HG02870 (cell line): ENCODE measurements at regions not wholly inside any gene's neighbourhood (a gene's known extent, or its start where the extent isn't known, plus 50 kb on each side); places are given as distances from the start of the nearest gene placed in this dataset.
"Not testable (repeated sequence)": the region's sequence is repeated elsewhere in the genome, so short reads cannot be mapped to it uniquely, and the experiment has no call there.

Experiments used
- ATAC-seq: cut with Tn5 transposase; IDR thresholded peaks from one replicate; pipeline ENCODE4 v1.9.1; 2021; ENCODE audit warnings: mild to moderate bottlenecking, moderate library complexity; ENCODE audit not compliant: unreplicated experiment

DNA sequence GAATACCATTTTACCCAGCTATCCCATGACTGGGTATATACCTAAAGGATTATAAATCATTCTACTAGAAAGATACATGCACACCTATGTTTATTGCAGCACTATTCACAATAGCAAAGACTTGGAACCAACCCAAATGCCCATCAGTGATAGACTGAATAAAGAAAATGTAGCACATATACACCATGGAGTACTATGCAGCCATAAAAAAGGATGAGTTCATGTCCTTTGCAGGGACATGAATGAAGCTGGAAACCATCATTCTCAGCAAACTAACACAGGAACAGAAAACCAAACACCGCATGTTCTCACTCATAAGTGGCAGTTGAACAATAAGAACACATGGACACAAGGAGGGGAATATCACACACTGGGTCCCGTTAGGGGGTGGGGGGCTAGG lies 191.9 kb upstream of the POU5F2 start:
- ATAC-seq = not testable (repeated sequence)

DNA sequence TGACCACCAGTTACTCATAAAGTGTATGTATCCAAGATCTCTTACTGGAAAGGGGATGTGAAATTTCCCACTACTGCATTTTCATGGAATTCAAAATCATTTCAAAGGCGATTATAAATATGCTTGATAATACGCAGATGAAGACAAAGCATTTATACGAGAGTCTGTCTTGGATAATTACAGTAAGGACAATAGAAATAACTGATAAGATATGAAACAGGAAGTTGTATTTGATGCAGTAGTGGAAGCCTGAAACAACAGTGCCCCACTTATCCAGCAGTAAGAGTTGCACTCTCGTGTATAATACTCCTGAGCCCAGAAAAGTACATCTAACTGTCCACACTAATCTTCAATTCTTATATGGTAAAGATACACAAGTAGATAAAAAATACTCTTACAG lies 188.7 kb upstream of the POU5F2 start:
- no peak for ATAC-seq

DNA sequence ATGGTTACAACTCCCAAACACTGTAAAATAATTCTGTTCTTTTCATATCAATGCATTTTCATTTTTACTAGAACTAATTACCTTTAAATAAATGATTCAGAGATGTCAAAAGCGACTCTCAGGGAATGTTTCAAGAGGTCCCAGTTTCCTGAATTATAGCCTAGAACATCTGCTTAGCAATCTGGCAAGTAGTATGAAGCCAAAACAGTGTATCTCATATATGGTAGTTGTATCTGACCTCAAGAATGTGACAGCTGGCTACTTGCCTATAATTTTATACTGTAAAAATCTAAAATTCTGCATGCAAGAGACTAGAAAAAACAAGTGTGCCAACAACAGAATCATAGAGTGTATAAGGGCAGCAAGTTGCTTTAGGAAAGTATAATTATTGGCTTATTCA lies 187.7 kb upstream of the POU5F2 start:
- no peak for ATAC-seq

DNA sequence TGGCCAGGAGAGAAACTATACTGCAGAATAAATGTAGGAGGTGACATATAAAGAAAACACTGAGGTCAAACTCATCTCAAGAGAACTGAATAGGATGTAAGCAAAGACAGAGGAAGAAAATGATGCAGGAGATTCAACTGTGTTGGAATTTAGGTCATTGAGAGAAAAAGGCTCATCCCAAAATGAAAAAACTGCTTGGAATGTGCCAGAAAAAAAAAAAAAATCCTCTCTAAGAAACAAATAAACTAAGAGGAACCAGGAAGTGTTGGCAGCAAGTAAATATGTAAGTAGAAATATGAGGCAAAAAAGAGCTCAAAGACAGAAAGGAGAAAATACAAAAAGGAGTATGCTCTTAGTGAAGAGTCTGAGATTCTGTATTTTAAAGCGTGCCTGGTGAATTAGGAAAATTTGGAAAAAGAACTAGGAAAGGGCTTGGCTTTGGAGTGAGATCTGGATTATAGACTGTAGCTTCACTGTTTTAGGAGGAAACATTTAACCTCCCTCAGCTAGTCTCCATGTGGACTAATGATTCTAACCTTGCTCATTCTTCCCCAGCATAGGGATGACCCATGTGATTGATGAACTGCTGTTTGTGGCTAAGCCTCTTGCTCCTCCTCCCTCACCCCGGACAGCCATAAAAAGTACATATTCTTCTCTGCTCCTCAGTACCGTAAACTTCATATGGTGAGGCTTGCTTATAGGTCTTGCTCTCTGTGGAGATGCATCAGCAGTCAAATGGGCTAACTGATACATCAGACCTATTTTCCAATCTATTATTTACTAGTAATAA lies 185.6 kb upstream of the POU5F2 start:
- ATAC-seq = no peak

DNA sequence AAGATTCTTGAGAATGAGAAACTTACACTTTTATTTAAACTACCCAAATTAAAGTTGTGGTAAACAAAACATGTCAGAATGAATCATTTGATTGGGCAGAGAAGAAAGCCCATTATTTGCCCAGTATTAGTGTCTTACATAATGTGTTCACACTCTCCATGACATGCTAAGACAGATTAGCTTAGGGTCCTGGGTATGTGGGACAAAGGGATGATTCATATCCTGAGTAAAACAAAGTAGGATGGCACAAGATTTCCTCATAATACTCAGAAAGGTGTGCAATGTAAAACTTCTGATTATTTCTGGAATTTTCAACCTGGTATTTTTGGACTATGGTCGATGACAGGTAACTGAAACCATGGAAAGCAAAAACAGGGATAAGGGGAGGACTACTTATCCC lies 183.9 kb upstream of the POU5F2 start:
- no peak for ATAC-seq

DNA sequence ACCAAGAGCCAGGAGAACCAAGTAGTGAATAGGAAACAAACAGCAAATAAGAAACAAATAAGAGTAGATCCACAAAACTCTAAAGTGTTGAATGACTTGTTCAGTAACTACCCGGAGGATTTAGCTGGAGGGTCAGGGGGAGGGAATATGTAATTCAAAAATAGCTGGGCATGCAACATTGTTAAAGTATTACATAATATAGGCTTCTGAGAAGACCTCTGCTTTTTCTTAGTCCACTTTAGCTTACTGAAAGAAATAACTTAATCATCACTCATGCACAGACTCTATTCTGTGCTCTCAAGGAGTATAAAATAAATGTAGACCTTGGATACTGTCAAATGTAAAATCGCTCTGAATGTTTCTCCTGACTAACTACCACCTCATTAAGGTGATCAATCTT lies 183.2 kb upstream of the POU5F2 start:
- no peak for ATAC-seq

DNA sequence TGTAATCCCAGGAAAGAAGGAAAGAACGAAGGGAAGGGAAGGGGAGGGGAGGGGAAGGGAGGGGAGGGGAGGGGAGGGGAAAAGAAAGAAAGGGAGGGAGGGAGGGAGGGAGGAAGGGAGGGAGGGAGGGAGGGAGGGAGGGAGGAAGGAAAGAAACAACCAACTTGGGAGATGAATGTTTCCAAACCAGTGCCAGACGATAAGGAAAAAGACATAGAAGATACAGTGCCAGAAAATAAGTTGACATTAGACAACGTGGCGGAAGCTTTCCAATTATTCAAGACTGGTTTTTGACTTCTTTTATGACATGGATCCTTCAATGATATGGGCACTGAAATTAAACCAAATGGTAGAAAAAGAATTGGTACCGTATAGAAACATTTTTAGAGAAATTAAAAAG lies 181.2 kb upstream of the POU5F2 start:
- ATAC-seq = no peak

DNA sequence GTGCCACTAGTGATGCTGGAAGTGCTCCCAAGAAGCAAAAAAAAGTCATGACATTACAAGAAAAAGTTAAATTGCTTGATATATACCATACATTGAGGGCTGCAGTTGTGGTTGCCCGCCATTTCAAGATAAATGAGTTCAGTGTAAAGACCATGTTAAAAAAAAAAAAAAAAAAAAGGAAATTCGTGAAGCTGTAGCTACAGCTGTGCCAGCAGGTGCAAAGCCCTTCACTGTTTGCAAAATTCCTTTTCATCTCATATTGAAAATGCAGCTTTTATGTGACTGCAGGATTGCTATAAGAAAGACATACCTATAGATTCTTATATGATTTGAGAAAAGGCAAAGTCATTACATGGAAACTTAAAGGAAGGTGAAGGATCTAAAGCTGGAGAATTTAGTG lies 179.6 kb upstream of the POU5F2 start:
- no peak for ATAC-seq

DNA sequence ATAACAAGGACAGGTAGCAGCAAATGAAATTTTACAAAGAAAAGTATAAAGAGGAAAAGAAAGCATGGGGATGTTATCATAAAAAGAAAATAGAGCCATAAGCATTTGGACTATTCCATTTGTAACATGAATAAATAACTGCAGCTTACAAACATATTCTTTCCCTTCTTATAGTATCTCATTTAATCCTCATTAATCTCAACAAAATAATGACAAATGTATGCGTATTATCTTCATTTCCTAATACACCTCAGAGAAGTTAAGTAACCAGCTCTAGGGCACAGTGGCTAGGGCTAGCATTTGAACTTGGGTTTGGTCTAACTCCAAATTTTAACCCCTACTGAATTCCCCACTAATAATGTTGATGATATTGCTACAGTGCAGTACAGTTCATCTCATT lies 175.5 kb upstream of the POU5F2 start:
- no peak for ATAC-seq

DNA sequence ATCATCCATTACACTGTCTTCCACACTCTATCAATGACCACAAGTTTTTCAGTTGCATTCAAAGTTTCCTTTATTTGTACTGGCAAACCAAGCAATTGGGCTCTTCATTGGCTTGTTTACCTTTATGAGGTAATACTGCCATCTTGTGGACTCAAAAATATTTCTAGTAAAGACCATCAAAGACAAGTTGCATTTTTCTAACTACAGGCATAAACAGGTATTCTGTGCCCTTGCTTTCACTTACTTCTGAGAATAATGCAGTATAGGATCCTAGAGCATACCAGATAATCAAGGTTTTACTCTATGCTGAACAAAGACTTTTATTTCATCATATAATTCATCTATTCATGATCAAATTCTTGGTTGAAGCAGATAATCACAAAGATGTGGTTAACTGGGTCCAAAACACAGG lies 173.7 kb upstream of the POU5F2 start:
- ATAC-seq = peak; percentile 63

DNA sequence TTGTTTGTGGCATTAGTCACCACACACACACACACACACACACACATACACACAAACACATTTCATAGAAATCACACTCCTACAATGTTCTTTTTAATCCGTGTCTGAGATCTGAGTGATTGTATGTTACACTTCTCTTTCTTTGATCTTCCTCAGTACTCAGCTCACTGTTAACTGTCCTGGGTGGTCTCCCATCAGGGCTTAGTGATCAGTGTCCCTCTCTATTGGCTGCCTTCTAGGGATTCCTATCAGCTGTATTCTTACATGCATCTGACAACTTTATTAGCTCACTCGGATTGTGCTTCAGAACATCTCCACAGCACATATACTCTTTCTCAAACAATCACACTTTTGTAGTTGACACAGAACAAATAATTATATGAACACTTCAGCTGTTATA lies 170.2 kb upstream of the POU5F2 start:
- no peak for ATAC-seq

DNA sequence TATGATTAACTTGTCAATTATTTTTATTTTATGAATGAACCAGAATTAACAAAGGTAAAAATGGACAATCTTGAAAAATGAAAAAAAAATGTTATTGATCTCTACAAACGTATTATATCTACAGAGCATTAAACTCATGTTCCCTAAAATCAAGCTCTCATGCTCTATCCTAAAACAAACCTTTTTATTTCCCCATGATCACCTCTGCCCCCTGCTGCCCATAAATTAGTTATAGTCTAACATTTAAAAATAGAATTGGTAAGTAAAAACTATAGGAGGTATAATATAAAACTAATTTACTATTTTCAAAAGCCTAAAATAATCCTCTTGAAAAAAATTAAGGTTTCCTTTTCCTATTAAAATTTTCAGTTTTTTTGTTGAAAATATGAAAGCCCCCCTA lies 168.0 kb upstream of the POU5F2 start:
- no peak for ATAC-seq

DNA sequence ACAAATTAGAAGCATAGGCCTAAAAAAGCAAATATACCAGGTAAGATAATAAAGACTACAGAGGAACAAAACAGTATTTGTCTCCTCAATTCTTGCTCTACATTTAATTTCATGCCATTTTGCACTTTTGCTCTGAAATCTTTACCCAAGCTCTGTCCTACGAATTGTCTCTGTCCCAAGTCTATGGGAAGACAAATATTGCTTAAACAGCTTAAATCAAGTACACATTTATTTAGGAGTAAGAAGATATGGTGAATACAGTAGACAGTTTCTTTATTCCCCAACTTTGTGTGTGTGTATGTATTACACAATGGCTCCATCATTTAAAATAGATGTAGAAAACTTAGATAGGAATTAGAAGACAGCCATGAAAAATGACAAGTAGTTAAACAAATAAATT lies 163.5 kb upstream of the POU5F2 start:
- ATAC-seq = no peak

DNA sequence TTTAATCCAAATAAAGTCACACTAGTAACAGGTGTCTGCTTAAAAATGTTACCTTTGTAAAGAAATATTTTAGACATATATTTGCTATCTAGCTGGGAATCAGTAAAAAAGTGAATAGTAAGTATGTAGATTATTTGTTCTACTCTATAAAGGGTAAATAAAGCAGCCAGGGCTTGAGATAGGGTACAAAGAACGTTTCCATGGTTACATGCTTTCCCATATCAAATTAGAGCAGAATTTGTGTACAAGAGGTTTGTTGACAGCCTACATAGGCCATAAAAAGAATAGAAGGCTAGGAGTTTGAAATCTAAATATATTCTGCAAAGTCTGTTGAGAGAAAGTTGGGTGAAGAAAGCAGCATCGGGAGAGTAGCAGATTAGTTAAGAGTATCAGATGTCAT lies 160.9 kb upstream of the POU5F2 start:
- ATAC-seq = no peak

DNA sequence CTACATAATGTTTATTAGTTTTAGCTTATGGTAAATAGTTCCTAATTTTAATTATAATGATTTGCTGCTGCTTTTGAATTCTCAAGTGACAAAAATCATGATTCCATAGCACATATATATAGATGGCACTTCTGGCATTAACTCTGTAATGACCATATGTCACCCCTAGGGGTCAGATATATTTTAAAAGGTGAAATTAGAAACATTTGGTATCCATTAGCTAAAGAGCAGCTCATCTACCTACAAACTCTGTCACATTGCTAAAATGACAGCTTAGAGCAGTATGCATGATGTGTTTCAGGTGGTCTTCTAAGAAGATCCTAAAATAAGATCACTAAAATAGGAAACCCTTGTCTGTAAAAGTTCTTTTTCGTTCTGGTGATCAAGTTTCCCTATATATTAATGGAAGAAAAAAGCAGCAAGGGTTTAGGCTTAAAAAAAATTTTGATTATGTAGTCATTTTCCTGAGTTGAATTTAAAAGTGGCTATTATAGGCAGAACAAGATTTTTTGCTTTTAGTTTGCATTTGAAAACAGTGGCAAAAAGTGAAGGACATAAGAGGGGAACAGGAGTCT lies 157.7 kb upstream of the POU5F2 start:
- peak; percentile 59 for ATAC-seq

DNA sequence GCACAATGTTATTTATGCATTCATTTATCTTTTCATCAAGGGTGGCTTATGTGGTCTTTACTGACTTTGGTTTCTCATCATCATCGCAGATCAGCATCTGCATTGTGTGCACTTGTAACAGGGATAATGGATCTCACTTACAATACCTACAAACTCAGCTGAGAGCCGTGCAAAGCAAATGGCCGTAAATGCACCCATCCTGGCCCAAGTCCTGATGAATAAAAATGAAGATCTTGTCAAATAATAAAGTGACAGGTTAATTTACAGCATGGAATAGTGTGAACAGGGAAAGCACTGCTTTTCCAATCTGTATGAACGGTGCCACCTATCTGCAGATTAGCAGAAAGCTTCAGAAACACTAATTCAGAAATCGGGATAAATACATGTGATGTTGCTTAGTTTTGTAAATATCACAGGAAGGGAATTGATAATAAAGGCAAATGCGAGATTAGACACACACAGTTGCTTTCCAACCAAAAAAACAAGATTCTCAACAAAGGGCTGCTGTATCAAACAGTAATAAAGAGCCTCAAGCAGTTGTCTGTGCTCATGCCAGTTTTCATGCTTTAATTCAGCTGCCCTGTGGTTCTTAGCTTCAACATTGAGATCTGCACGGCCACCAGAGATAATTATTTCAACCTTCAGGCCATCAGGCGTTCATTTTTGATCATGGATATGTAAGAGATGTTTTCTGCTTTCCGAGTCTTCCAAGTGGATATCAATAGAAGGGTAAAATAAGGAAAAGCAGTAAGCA lies 153.4 kb upstream of the POU5F2 start:
- ATAC-seq = no peak

DNA sequence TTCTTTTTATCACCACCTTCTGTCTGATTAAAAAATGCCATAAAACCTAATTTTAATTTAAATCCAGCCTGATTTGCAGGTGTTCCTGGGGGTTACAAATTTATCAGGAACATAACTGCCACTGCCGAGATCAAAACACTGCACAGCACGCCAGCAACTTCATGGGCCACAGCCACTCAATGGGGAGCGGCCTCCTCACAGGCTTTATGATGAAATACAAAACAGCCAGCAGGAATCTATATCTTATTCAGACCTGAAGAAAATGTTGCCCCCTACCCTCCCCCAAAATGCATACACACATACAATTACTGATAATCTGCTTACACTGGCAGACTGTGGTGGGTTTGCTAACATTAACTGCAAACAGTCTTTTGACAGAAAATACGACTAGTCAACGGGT lies 151.7 kb upstream of the POU5F2 start:
- ATAC-seq = no peak

DNA sequence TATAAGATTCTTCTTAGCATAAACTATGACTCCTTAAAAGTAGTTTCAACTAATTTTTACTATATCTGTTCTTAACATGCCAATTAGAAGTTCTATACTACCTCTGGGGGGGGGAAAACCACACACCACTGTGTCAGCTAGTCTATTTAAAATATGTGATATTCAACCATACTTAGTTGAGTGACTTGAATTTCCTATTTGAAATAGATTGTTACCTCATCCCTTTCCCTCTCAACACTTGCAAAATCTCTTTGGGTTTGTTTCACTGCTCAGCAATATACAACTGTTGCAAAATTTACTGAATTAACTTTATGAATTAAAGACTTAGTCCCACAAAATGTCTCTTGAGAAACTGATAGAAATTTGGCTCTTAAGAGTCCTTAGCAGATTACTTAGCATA lies 151.1 kb upstream of the POU5F2 start:
- ATAC-seq = no peak

DNA sequence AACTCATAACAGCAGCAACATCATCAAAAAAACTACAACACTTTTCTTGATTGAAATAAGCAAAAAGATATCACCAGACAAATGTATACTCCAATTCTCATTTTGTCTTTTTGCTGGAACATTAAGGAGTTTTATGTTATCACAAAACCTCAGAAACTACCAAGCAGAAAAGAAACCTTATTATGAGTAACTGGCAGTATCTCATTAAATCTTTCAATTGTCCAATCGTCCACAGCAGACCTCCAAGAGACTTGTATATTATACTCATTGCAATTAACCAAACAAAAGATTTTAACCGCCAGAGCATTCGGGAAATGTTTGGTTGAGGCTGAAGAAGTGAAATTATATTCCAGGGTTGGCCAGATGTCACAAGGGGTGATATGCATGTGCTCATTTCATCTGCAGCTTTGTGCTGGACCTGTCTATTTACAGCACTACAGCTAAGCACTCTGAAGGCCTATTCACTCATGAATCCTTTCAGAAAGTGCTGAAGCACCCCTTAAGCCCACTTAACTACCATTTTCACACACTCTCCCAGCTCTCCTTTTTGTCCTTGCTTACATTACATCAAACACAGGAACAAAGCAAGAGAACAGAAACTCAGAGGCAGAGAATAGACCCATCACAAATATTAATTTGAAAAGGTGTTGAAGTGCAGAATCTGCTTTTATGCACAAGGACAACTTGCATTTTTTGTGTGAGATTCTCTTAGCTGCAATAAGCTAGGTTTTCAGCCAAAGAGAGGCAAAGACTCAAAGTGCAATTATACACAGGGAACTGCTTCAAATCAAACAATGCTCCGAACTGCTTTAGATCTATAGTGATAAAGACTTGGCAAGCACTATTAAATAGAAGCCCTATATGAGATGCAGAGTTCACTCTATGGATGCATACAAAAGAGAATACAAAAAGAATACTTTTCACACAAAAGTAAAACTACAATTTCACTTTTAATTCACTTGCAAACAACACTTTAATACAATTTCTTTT lies 150.4 kb upstream of the POU5F2 start:
- no peak for ATAC-seq

DNA sequence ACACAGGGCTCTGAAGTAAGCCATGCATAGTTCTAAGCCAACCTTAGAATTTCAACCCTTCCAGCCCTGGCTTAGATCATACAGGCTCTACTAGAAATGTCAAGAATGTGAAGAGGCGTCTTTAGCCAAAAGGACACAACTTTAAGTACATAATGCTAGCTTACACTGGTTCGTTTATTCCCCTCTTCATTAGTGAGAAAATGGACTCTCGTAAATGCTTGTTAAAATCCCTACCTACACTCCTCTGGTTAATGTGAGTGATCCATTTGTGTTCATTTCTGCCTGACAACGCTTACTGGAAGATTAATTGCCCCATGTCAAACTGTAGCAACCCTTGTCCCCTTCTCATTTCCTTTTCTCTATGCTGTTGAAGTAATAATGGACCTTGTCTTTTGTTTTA lies 149.3 kb upstream of the POU5F2 start:
- ATAC-seq = no peak

DNA sequence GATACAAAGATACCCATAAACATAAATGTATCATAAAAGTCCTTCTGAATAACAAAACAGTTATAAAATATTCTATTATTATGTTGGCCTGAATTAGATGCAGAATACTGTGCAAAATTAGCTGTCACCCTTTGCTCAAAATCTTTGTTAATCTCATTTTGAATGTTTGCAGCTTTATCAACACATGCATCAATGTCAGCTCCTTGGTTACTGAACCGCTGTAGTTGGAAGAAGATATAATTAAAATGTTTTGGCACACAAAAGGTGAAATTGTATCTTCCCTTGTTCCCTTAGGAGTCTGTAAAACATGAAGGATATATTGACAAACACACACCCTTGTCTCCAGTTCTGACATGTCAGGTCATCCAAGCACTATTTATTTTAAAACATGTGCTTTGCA lies 146.3 kb upstream of the POU5F2 start:
- no peak for ATAC-seq
